Caco-2 (cell line): ENCODE measurements at regions not wholly inside any gene's neighbourhood (a gene's known extent, or its start where the extent isn't known, plus 50 kb on each side); places are given as distances from the start of the nearest gene placed in this dataset.

Source experiments
- BruUV-seq: library from RNA; stranded (reverse); fragments of 400-500 nt; replicated peaks from 2 replicates; lab custom pipeline; 2021; lab: Mats Ljungman, UMichigan
- CTCF ChIA-PET: fragments of 300-600 bp; sonication (Branson Sonifier 250); formaldehyde crosslinking; loops from one replicate; lab custom pipeline; 2022; ENCODE audit warnings: antibody characterized with exemption; lab: Charles Lee
- POLR2A ChIA-PET: fragments of 300-600 bp; sonication (Branson Sonifier 250); formaldehyde crosslinking; loops from one replicate; lab custom pipeline; 2022; ENCODE audit warnings: antibody characterized with exemption; lab: Charles Lee
- DNase-seq, 2 experiments: peaks; one replicate each; pipeline versions ENCODE4 v3.0.0 to v3.0.0-alpha.2; 2020 to 2022
- H3K27me3 ChIP-seq: replicated peaks from 2 replicates; pipeline ENCODE4 v1.6.0; 2011; ENCODE audit warnings: low read length; ENCODE audit not compliant: control insufficient read depth, insufficient read depth
- H3K36me3 ChIP-seq: 2 replicates; pipeline ENCODE4 v1.5.1; 2011; ENCODE audit warnings: low read length; ENCODE audit not compliant: control insufficient read depth, insufficient read depth
- H3K4me1 ChIP-seq: fragments of 250-450 bp; sonication (Bioruptor Pico); 2 replicates; pipeline ENCODE4 v1.5.1; 2020; ENCODE audit warnings: mild to moderate bottlenecking
- H3K4me3 ChIP-seq: 2 replicates; pipeline ENCODE4 v1.5.1; 2011; ENCODE audit warnings: low read depth, mild to moderate bottlenecking, control low read depth, low read length
- H3K9me3 ChIP-seq: fragments of 250-450 bp; sonication (Bioruptor Pico); 2 replicates; pipeline ENCODE4 v1.5.1; 2020; ENCODE audit warnings: mild to moderate bottlenecking, moderate library complexity
- H3K27ac Mint-ChIP-seq: one replicate; pipeline ENCODE4 v1.8.0; 2022; ENCODE audit warnings: mixed read lengths; ENCODE audit not compliant: unreplicated experiment
- H3K27me3 Mint-ChIP-seq: one replicate; pipeline ENCODE4 v1.8.0; 2022; ENCODE audit warnings: mixed read lengths; ENCODE audit not compliant: insufficient read depth, unreplicated experiment
- H3K36me3 Mint-ChIP-seq: one replicate; pipeline ENCODE4 v1.8.0; 2022; ENCODE audit warnings: mild to moderate bottlenecking, mixed read lengths; ENCODE audit not compliant: insufficient read depth, unreplicated experiment
- H3K4me1 Mint-ChIP-seq: one replicate; pipeline ENCODE4 v1.8.0; 2022; ENCODE audit warnings: low read depth, mixed read lengths; ENCODE audit not compliant: unreplicated experiment
- H3K4me3 Mint-ChIP-seq: one replicate; pipeline ENCODE4 v1.8.0; 2022; ENCODE audit warnings: mild to moderate bottlenecking, moderate library complexity, mixed read lengths; ENCODE audit not compliant: unreplicated experiment
- H3K9me3 Mint-ChIP-seq: one replicate; pipeline ENCODE4 v1.8.0; 2022; ENCODE audit warnings: mixed read lengths; ENCODE audit not compliant: unreplicated experiment
- intact Hi-C: fragments of 100-400 bp; cut with micrococcal nuclease; formaldehyde crosslinking; loops from one replicate; pipeline ENCODE4 v1.10.0; 2022; ENCODE audit not compliant: unreplicated experiment
- TF ChIP-seq, protein P1 (sequence below), 2 experiments: fragments of 200-600 bp in 1 of 2; IDR thresholded peaks; 1 replicate in 1 of 2; 2 replicates in 1 of 2; pipeline versions ENCODE4 v1.5.1 to v1.8.0; 2011 to 2022; ENCODE audit warnings: antibody characterized with exemption in 1 of 2, control low read depth in 1 of 2, inconsistent platforms in 1 of 2, low read depth in 1 of 2, low read length in 1 of 2, mild to moderate bottlenecking in 1 of 2, moderate library complexity in 1 of 2; ENCODE audit not compliant: insufficient read depth in 1 of 2, severe bottlenecking in 1 of 2, unreplicated experiment in 1 of 2

DNA sequence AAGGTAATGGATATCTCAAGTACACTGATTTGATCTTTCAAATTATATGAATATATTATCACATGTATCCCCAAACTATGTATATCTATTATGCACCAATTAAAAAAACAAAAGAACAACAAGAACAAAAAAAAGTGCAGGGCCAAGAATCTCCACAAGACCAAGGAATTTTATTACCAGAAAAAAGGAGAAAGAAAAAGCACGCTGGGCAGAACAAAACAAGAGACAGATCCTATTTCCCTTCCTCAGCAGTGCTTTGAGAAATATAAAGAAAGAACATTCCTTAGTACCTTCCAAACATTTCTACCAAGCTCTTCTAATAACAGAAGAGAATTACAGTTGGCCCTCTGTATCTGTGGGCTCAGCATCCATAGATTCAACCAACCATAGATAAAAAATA, 144.7 kb upstream of the CREB1 start:
- DNase-seq: no peak
- intact Hi-C loops: no loop called here

DNA sequence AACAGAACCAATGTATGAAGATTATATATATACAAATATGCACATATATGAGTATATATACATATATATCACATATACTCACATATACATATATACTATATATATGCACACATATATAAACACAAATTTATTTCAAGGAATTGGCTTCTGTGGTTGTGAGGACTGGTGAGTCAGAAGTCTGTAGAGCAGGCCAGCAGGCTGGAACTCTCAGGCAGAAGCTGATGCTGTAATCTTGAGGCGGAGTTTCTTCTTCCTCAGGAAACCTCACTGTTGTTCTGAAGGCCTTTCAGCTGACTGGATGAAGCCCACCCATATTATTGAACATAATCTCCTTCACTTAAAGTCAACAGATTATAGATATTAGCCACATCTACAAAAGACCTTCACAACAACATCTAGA, 143.9 kb upstream of the CREB1 start:
- H3K4me1 Mint-ChIP-seq: no peaks in the 10 kb centered on the region
- no peak overlapping the region for H3K4me3 ChIP-seq
- no peaks in the 10 kb centered on the region for H3K36me3 Mint-ChIP-seq

More for the DNA sequence above, 144.7 kb upstream of the CREB1 start:
- Mint-ChIP-seq H3K4me1 (no peaks in the 10 kb centered on the region), H3K27ac (no peak overlapping the region), H3K4me3 (no peak overlapping the region), H3K9me3 (peaks cover 18% of the 10 kb centered on the region), H3K27me3 (no peaks in the 10 kb centered on the region), H3K36me3 (no peaks in the 10 kb centered on the region)
- BruUV-seq: no TSS peak
- Histone ChIP-seq H3K4me3 (no peak overlapping the region), H3K27me3 (no peaks in the 10 kb centered on the region; the same call in 1 of the 2 replicates), H3K4me1 (no peaks in the 10 kb centered on the region), H3K36me3 (no peaks in the 10 kb centered on the region), H3K9me3 (peaks cover 20% of the 10 kb centered on the region)
- TF ChIP-seq, protein P1, sequence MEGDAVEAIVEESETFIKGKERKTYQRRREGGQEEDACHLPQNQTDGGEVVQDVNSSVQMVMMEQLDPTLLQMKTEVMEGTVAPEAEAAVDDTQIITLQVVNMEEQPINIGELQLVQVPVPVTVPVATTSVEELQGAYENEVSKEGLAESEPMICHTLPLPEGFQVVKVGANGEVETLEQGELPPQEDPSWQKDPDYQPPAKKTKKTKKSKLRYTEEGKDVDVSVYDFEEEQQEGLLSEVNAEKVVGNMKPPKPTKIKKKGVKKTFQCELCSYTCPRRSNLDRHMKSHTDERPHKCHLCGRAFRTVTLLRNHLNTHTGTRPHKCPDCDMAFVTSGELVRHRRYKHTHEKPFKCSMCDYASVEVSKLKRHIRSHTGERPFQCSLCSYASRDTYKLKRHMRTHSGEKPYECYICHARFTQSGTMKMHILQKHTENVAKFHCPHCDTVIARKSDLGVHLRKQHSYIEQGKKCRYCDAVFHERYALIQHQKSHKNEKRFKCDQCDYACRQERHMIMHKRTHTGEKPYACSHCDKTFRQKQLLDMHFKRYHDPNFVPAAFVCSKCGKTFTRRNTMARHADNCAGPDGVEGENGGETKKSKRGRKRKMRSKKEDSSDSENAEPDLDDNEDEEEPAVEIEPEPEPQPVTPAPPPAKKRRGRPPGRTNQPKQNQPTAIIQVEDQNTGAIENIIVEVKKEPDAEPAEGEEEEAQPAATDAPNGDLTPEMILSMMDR (IDR thresholded peaks at IDR 0.05; ENCODE audit: insufficient read depth in 1 of 2, low read depth in 1 of 2, low read length in 1 of 2, severe bottlenecking in 1 of 2, unreplicated experiment in 1 of 2): no peak
- POLR2A ChIA-PET: no interaction called here
- CTCF ChIA-PET: no interaction called here

DNA sequence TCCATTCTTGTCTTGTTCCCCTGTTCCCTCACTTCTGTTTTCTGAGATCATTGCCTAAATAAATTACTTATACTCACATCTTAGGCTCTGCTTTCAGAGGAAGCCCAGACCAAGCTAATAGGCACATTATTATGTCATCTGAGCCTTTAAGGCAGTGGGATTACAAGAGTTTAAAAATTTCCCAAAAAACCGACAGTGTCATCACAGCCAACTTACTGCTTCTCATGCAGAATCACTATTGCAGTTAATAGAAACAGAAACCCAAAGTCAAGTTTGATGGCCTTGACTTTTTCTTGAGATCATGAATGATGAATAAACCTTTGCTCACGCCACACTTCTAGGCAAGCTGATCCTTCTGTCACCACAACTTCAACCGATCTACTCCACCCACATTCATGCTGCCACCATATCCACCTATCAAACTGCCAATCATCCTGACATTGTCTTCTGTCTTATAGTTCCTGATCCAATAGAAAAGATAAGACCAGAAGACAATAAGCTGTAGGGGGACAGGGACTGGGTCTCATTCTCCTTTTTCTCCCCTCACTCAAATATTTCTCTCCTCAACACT, 142.7 kb upstream of the CREB1 start:
- H3K36me3 Mint-ChIP-seq: no peaks in the 10 kb centered on the region
- no peak overlapping the region for H3K4me3 Mint-ChIP-seq

More for the DNA sequence above, 143.9 kb upstream of the CREB1 start:
- Histone ChIP-seq H3K36me3 (no peaks in the 10 kb centered on the region), H3K9me3 (peaks cover 20% of the 10 kb centered on the region), H3K4me1 (no peaks in the 10 kb centered on the region), H3K27me3 (no peaks in the 10 kb centered on the region; the same call in 1 of the 2 replicates)
- CTCF ChIA-PET: no interaction called here
- intact Hi-C loops: no loop called here
- no peak for DNase-seq
- Mint-ChIP-seq H3K27ac (no peak overlapping the region), H3K27me3 (no peaks in the 10 kb centered on the region), H3K9me3 (peaks cover 16% of the 10 kb centered on the region), H3K4me3 (no peak overlapping the region)
- POLR2A ChIA-PET: no interaction called here
- TF ChIP-seq, protein P1 (IDR thresholded peaks at IDR 0.05; ENCODE audit: insufficient read depth in 1 of 2, low read depth in 1 of 2, low read length in 1 of 2, severe bottlenecking in 1 of 2, unreplicated experiment in 1 of 2): no peak
- no TSS peak for BruUV-seq

More for the DNA sequence above, 142.7 kb upstream of the CREB1 start:
- H3K4me1 Mint-ChIP-seq: no peaks in the 10 kb centered on the region
- no peak overlapping the region for H3K27ac Mint-ChIP-seq
- CTCF ChIA-PET: no interaction called here
- H3K27me3 Mint-ChIP-seq: peaks cover 5% of the 10 kb centered on the region
- Histone ChIP-seq H3K36me3 (no peaks in the 10 kb centered on the region), H3K9me3 (peaks cover 15% of the 10 kb centered on the region), H3K4me1 (no peaks in the 10 kb centered on the region), H3K4me3 (no peak overlapping the region), H3K27me3 (no peaks in the 10 kb centered on the region; the same call in 1 of the 2 replicates)
- POLR2A ChIA-PET: no interaction called here
- BruUV-seq: no TSS peak
- TF ChIP-seq, protein P1 (IDR thresholded peaks at IDR 0.05; ENCODE audit: insufficient read depth in 1 of 2, low read depth in 1 of 2, low read length in 1 of 2, severe bottlenecking in 1 of 2, unreplicated experiment in 1 of 2): no peak
- DNase-seq: no peak
- intact Hi-C loops: no loop called here
- peaks cover 16% of the 10 kb centered on the region for H3K9me3 Mint-ChIP-seq
